OCI-LY7 (cell line): ENCODE measurements at regions not wholly inside any gene's neighbourhood (a gene's known extent, or its start where the extent isn't known, plus 50 kb on each side); places are given as distances from the start of the nearest gene placed in this dataset.
"Not testable (repeated sequence)": the region's sequence is repeated elsewhere in the genome, so short reads cannot be mapped to it uniquely, and the experiment has no call there.

Source experiments
- BruUV-seq: library from RNA; stranded (reverse); fragments of 400-500 nt; replicated peaks from 2 replicates; lab custom pipeline; 2021; lab: Mats Ljungman, UMichigan
- CTCF ChIA-PET: fragments of 300-600 bp; sonication (Branson Sonifier 250); formaldehyde crosslinking; loops from one replicate; lab custom pipeline; 2022; ENCODE audit warnings: antibody characterized with exemption; ENCODE audit not compliant: unreplicated experiment; lab: Charles Lee
- POLR2A ChIA-PET: fragments of 300-600 bp; sonication (Branson Sonifier 250); formaldehyde crosslinking; loops from one replicate; lab custom pipeline; 2022; ENCODE audit warnings: antibody characterized with exemption; lab: Charles Lee
- DNase-seq: peaks from one replicate; pipeline ENCODE4 v3.0.0-alpha.2; 2015; ENCODE audit warnings: low spot score
- H2AFZ ChIP-seq: fragments of 200-600 bp; sonication (generic), shearing (Covaris generic); 2 replicates; pipeline ENCODE4 v1.6.1; 2014; ENCODE audit warnings: mild to moderate bottlenecking, antibody characterized with exemption, low read length, moderate library complexity
- H3K27ac ChIP-seq: fragments of 200-600 bp; sonication (generic); 2 replicates; pipeline ENCODE4 v1.5.1; 2014; ENCODE audit warnings: mixed run types, low read depth, mild to moderate bottlenecking, moderate library complexity, low read length, inconsistent platforms; ENCODE audit not compliant: poor library complexity, severe bottlenecking
- H3K36me3 ChIP-seq: fragments of 200-600 bp; sonication (generic); 2 replicates; pipeline ENCODE4 v1.6.1; 2014; ENCODE audit warnings: mild to moderate bottlenecking, antibody characterized with exemption, low read length, moderate library complexity, mixed read lengths; ENCODE audit not compliant: insufficient read depth
- H3K4me1 ChIP-seq: fragments of 200-600 bp; sonication (generic); 2 replicates; pipeline ENCODE4 v1.5.1; 2014; ENCODE audit warnings: mild to moderate bottlenecking, low read length; ENCODE audit not compliant: insufficient read depth, poor library complexity, severe bottlenecking
- H3K4me2 ChIP-seq: fragments of 200-600 bp; sonication (generic); 2 replicates; pipeline ENCODE4 v1.6.1; 2014; ENCODE audit warnings: mild to moderate bottlenecking, low read length
- H3K4me3 ChIP-seq: fragments of 200-600 bp; sonication (generic); 2 replicates; pipeline ENCODE4 v1.5.1; 2014; ENCODE audit warnings: mild to moderate bottlenecking, low read depth, low read length; ENCODE audit not compliant: poor library complexity, severe bottlenecking
- H3K79me2 ChIP-seq: fragments of 200-600 bp; sonication (generic); 2 replicates; pipeline ENCODE4 v1.6.1; 2016; ENCODE audit warnings: low read depth, mild to moderate bottlenecking, low read length, moderate library complexity, mixed read lengths; ENCODE audit not compliant: insufficient read depth
- H3K9me2 ChIP-seq: fragments of 200-600 bp; sonication (generic); 2 replicates; pipeline ENCODE4 v1.6.1; 2016; ENCODE audit warnings: mild to moderate bottlenecking, low read length, mixed read lengths; ENCODE audit not compliant: insufficient read depth
- H3K9me3 ChIP-seq: fragments of 200-600 bp; sonication (generic); 2 replicates; pipeline ENCODE4 v1.6.1; 2014; ENCODE audit warnings: mild to moderate bottlenecking, mixed run types, low read length, mixed read lengths
- H4K20me1 ChIP-seq: fragments of 200-600 bp; sonication (generic); 2 replicates; pipeline ENCODE4 v1.6.1; 2014; ENCODE audit warnings: mild to moderate bottlenecking, antibody characterized with exemption, low read length, moderate library complexity, mixed read lengths; ENCODE audit not compliant: insufficient read depth
- CTCF ChIP-seq: fragments of 200-600 bp; sonication (generic); conservative IDR thresholded peaks from 2 replicates; pipeline ENCODE4 v1.5.1; 2014; ENCODE audit warnings: mild to moderate bottlenecking, antibody characterized with exemption, low read length, moderate library complexity, mixed read lengths
- EZH2phosphoT487 ChIP-seq: fragments of 200-600 bp; sonication (generic); IDR thresholded peaks from 2 replicates; pipeline ENCODE4 v1.6.1; 2018; ENCODE audit warnings: low read depth, borderline replicate concordance, mild to moderate bottlenecking, mixed run types, antibody characterized with exemption, low read length, moderate library complexity, mixed read lengths
- intact Hi-C: fragments of 100-400 bp; cut with micrococcal nuclease; formaldehyde crosslinking; loops from one replicate; pipeline ENCODE4 v1.10.0; 2022; ENCODE audit not compliant: unreplicated experiment

GRCh38 chr14:56449670-56450213 lies 129.9 kb upstream of the TMEM260 start:
- CTCF ChIA-PET, result no interaction called here
- Histone ChIP-seq H3K36me3 (no peaks in the 10 kb centered on the region), H2AFZ (no peak overlapping the region), H3K4me3 (no peak overlapping the region), H3K9me3 (no peaks in the 10 kb centered on the region), H3K27ac (no peak overlapping the region), H3K9me2 (no peaks in the 10 kb centered on the region), H3K79me2 (no peaks in the 10 kb centered on the region), H3K4me2 (no peak overlapping the region), H4K20me1 (no peaks in the 10 kb centered on the region), H3K4me1 (no peaks in the 10 kb centered on the region)
- no peak for DNase-seq
- TF ChIP-seq EZH2phosphoT487 (no peak), CTCF (no peak)
- POLR2A ChIA-PET, result interaction anchor here (1.1 kb wide), 1 partner anchor 95 kb away, joined by 5 read pairs; no protein-coding TSS in a partner anchor
- BruUV-seq, result no TSS peak
- intact Hi-C loops, result no loop called here

GRCh38 chr14:56452940-56453339 lies 126.7 kb upstream of the TMEM260 start:
- CTCF ChIA-PET, result interaction anchor here (0.8 kb wide), 1 partner anchor 10 kb away, joined by 3 read pairs; no protein-coding TSS in a partner anchor
- H3K9me2 ChIP-seq, result no peaks in the 10 kb centered on the region
- no peak overlapping the region for H3K4me2 ChIP-seq
- H3K4me1 ChIP-seq, result no peaks in the 10 kb centered on the region
- POLR2A ChIA-PET, result no interaction called here
- BruUV-seq, result no TSS peak
- no peak overlapping the region for H3K4me3 ChIP-seq
- no peak overlapping the region for H2AFZ ChIP-seq
- no peak overlapping the region for H3K27ac ChIP-seq
- no peak for TF ChIP-seq EZH2phosphoT487
- TF ChIP-seq CTCF, result no peak
- H3K9me3 ChIP-seq, result no peaks in the 10 kb centered on the region
- intact Hi-C loops, result no loop called here
- no peaks in the 10 kb centered on the region for H4K20me1 ChIP-seq
- DNase-seq, result no peak
- H3K79me2 ChIP-seq, result no peaks in the 10 kb centered on the region
- no peaks in the 10 kb centered on the region for H3K36me3 ChIP-seq

- H3K4me2 ChIP-seq, BruUV-seq, H3K9me3 ChIP-seq, H3K4me1 ChIP-seq, H3K4me3 ChIP-seq, H3K79me2 ChIP-seq, H4K20me1 ChIP-seq, H3K27ac ChIP-seq, H3K9me2 ChIP-seq, CTCF ChIA-PET, DNase-seq, H3K36me3 ChIP-seq, intact Hi-C loops, H2AFZ ChIP-seq: not testable (repeated sequence)
- POLR2A ChIA-PET, result interaction anchor here (0.6 to 1.4 kb wide), 2 partner anchors 9 to 496 kb away, joined by 3 read pairs; no protein-coding TSS in a partner anchor
Observed at GRCh38 chr14:56454680-56455079, 124.9 kb upstream of the TMEM260 start.
